NCI-H1092 (cell line): ENCODE measurements at regions not wholly inside any gene's neighbourhood (a gene's known extent, or its start where the extent isn't known, plus 50 kb on each side); places are given as distances from the start of the nearest gene placed in this dataset.
"Not testable (repeated sequence)": the region's sequence is repeated elsewhere in the genome, so short reads cannot be mapped to it uniquely, and the experiment has no call there.

Experiments used
- DNase-seq: peaks from one replicate; lab custom pipeline; 2025; lab: John Stamatoyannopoulos, UW

DNA sequence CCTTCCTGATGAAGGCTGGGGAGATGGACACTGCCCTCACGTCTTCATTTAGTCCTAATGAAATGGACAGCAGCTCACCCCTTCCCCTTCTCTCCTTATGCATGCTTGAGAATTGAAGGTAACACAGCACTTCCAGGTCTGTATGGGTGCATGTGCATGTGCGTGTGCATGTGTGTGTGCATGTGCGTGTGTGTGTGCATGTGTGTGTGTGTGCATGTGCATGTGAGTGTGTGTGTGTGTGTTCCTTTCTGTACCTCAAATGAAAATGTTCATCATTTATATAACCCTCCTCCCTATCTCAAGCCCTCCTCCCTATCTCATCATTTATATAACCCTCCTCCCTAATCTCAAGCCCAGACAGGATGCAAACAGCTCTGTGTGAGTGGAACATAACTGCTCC lies 444.8 kb downstream of the MAT2B start:
- no peak for DNase-seq

DNA sequence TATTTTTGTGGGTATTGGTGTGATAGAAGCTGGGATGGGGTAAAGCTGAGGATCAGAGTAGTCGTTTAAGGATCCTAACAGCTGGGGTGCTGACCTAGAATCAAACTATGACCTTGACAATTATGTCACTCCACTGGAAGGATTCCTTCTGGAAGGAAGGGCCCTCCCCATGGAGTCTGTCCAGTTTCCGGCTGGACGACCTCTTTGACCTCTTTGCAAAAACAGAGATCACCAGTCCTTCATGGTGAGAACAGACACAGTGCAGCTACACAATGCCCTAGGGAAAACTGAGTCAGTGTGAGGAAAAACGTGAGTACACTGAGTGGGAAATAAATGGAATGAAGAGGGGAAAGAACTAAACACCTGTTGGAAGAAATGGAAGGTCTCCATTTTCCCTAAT lies 445.6 kb downstream of the MAT2B start:
- no peak for DNase-seq

DNA sequence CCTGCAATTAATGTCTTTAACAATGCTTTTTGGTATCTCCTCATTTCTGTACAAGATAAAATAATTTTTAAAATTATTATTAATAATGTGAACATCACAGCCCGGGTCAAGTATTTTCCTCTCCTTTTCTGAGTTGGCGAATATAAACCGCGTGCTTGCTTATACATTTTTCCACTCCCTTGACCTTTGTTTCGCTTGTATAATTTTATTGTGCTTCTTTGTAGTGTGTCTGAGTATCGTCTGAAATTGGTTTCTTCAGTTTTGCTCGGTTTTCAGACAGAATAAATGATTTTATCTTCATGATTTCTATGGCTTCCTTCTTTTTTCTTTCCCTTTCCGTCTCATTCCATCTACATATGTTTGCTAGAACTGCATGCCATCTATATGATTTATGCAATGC lies 448.5 kb downstream of the MAT2B start:
- DNase-seq = no peak

DNA sequence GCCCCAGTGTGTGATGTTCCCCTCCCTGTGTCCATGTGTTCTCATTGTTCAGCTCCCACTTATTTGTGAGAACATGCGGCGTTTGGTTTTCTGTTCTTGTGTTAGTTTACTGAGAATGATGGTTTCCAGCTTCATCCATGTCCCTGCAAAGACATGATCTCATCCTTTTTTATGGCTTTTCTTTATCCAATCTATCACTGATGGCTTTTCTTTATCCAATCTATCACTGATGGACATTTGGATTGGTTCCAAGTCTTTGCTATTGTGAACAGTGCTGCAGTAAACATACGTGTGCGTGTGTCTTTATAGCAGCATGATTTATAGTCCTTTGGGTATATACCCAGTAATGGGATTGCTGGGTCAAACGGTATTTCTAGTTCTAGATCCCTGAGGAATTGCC lies 455.8 kb downstream of the MAT2B start:
- DNase-seq = not testable (repeated sequence)

DNA sequence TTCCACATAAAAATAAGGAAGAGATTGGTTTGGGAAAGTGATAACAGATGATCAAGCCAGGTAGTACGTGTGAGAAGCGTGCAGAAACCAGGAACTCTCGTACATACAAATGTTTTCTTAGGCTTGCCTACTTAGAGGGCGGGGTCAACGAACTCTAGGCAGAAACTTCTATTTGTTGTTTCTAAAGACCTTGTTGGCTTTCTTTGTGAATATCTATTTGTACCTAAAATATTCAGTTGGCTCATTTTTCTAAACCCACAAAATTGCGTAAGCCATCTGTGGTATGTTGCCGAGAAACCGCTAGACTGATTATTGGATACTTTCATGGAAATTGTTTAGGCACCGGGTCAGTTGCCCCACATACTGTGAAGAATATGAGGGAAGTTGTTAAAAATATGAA lies 458.5 kb downstream of the MAT2B start:
- DNase-seq = no peak

DNA sequence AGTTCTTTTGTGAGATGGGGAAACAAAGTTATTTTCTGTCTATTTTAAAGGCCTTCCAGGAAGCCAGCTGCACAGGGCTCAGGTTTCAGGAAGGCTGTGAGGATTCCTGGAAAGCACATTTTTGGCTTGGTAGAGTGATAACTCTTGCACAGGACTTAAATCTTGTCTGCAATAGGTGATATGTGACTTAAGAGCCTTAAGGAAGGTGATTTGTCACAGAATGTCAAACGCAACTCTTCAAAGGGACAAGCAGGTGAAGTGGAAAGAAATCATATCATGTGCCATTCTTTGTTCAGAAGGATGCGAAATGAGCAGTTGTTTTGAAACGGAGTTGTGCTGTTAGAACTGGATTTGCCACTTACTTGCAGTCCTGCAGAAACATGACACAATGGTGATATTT lies 459.3 kb downstream of the MAT2B start:
- no peak for DNase-seq

DNA sequence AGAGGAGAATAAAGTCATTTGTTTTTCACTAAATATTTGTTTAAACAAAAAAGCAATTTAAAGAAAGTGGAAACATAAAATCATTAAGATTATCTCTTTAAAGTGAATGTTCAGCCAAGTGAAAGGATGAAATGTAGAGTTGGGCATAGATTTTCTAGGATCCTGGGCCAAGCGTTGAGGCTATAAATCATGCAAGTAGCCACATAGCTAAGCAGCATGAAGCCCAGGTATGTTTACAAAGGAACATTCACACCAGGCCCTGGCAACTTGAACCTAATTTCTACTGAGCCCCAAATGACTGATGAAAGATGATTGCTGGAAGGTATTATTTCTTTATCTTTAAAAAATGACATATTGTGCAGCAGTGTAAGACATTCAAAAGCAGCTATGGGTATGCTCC lies 461.8 kb downstream of the MAT2B start:
- no peak for DNase-seq

DNA sequence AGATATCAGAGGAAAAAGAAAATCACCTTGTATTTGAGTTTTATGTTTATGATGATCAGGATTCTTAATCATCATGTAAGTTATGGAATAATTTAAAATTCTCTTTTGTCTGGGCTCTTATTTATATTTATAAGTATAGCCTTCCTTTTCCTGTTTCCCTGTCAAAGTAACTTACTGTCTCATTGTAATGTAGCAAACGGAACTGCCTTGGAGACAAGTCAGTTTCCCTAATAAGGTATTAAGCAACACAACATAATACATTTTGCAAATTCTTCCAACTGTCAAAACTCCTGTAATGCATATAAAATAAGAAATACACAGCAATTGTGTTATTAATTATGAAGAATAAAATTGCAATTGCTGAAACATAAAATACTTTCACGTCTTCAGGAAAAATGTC lies 463.2 kb downstream of the MAT2B start:
- no peak for DNase-seq

DNA sequence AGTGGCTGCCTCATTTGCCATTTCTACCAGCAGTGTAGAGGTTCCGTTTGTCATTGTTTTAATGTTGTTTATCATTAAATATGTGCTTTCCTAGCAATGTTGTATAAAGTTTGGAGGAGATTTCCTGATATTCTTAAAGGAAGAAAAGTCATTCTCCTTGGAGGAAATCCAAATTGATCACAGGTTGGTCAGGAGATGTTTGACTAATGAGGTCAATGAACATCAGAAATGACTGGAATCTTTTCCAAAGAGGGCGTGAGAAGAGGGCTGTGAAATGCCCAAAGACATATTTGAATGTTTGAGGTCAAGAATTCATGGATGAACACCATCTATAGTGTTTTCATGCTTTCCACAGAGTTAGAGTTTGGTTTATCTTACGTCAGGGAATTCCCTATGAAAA lies 471.3 kb downstream of the MAT2B start:
- DNase-seq = no peak

DNA sequence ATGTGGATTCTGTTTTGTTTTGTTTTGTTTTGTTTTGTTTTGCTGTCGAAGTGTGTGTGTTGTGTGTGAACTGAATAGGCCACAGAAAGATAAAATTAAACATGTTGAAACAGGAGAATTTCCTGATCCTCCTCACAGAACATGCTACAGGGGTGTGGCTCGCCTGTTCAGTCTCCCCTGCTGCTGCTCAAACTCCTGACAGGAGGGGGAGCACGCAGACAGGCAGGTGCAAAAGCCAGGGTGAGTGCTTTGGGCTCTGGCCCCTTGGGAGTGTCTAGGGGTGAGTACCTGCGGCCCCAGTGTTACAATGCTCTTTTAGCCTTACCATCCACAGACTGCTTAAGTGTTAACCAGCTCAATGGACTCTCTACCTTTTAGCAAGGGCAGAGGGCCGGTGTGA lies 473.5 kb downstream of the MAT2B start:
- DNase-seq = no peak

DNA sequence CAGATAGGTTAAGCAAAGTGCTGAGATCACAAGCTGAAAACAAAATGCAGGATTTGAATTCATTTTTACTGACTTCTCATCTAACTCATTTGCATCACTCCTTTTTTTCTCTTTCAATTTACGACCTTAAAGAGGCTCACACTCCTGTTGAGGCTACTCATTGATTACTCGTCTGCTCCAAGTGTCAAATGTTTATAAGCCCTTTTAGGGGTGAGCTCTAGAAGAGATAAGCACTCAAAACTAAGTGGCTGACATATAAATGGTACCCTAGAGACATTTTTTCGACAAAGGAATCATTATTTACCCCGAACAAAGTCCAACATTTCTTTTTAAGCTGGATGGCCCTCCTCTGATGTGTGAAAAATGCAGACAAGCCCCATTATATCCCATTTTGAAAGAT lies 483.1 kb downstream of the MAT2B start:
- DNase-seq = no peak

DNA sequence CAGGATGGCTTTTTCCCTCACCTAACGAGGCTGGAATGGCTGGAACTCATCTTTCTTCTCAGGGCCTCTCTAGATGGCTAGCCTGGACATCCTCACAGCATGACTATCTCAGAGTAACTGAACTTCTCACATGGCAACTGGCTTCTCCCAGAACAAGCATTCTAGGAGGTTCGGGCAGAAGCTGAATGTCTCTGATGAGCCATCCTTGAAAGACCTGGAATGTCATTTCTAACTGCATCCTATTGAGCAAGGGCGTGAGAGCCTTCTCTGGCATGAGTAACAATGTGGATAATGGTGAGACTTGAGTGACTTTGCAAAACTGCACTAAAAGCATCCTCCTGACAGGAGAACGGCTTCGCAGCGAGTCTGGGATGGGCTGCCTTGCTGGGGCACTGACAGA lies 487.7 kb downstream of the MAT2B start:
- no peak for DNase-seq

DNA sequence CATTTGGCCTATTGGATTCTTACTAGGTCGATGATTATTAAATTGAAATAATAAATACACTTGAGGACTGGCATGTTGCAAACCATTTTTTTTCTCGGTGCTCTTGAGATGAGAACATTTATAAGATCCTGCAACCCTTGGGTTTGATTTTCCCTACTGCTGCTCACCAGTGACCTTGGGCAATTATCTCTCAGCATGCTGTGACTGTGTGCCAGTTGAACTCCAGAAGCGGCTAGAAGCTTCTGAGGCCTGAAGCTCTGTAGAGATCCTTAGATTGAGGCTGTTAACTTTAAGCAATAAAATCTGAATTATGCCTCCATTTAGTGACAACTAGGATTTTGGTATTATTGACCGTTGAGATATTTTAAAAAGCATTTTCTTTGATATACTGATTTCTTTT lies 489.8 kb downstream of the MAT2B start:
- DNase-seq = no peak

DNA sequence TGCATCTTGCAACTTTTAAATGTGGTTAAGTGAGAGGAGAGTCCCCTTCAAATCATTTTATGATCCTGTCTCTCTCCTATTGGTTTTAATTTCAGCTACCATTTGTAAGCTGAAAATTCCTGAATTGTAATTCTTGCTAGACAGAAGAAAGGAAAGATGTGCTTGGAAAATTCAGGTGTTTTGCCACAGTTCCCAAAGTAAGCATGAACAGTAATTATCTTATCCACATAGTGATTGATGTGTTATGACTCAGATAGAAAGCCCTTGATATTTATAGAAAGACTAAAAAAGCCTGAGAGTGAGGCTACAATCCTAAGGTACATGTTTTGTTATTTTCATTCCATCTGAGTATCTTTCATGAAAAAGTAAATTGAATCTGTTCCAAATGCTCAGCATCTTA lies 492.5 kb downstream of the MAT2B start:
- DNase-seq = no peak

DNA sequence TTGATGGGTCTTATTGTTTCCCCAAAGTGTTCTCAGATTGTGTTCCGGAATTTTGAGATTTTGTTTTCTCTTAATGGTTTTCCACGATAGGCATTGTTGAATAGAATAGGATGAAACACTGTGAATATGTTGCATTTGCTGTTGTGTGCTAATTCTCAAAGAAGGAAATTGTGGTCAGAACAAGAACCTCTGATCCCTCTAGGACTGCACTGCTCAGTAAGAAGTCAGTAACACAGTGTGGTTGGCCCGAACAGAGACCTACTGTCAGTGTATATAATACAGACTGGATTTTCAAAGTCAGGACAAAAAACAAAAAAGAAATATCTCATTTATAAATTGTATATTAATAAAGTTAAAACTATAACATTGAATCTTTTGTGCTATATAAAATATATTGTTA lies 494.8 kb downstream of the MAT2B start:
- DNase-seq = no peak

DNA sequence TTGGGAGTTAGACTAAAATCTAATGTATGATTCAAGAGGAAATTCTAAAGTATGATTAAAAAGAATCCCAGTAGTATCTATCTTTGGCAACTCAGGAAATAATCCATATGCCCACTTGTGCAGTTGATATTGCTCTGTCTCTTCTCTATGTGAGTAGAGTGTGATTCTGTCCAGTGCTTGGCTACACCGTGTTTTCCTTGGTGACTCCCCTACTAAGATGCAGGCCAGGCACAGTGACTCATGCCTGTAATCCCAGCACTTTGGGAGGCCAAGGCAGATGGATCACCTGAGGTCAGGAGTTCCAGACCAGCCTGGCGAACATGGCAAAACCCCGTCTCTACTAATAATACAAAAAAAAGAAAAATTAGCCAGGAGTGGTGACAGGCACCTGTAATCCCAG lies 495.4 kb downstream of the MAT2B start:
- DNase-seq = no peak

DNA sequence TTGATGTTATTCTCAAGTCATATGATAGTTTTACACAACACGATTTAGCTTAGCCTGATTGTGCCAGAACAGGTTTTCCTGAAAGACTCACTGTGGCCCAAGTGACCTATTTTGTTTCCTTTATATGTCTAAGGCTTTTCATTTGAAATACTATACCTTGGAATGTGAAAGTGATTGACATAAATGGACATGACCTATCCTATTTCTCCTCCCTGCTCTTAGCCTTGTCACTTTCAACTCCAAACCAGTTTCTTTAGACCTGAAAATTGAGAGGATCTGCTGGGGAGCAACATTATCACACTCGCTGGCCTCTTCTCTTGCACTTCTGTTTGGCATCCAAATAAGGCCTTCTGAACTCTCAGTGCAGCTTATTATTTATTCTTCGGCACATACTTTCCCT lies 496.8 kb downstream of the MAT2B start:
- no peak for DNase-seq

DNA sequence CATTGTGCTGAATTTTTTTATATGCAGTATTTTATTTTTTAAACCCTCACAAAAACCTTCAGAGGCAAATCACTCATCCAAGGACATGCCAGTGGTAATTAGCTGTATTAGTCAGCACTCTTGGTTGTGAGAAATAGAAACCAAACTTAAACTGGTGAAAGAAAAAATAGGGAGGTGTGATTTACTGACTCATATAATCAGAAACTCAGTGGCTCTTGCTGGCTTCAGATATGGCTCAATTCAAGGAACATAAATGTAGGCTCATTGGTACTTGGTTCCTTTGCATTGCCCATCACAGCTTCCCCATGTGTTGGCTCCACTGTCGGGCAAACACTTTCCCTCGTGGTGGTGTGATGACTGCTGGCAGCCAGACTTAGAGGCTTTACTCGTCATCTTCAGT lies 497.2 kb downstream of the MAT2B start:
- no peak for DNase-seq

DNA sequence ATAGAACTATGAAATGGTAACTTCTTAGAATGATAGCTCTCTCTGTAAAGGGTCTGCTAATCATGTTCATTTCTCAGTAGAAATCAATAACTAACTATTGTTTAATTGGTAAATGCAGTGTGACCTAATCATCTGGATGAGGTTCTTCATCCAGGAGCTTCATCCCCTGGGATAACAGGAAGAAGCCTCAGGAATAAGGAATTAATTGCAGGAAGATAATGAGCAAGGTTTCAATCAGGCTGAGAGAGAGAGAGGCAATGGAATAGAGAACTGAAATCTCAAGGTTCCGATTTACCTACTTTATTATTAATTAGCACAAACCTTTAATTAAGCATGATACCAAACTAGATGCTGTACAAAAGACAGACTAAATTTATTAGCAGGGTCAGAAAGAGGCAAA lies 499.7 kb downstream of the MAT2B start:
- no peak for DNase-seq

DNA sequence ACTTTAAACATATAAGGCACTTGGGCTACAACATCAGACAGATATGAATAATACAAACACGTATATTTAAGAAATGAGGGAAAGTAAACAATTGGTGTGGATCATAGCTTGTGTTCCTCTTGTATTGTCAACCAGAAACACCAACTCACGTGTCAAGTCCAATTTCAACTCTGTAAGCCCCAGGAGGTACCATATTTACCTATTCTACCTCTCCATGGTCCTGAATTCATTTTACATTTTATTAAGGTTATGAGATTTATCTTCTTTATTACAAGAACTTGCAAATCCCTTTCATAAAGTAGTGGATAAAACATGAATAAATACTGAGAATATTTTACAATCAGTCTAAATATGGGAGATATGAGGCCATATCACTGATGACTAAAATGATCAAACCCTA lies 501.6 kb downstream of the MAT2B start:
- no peak for DNase-seq

DNA sequence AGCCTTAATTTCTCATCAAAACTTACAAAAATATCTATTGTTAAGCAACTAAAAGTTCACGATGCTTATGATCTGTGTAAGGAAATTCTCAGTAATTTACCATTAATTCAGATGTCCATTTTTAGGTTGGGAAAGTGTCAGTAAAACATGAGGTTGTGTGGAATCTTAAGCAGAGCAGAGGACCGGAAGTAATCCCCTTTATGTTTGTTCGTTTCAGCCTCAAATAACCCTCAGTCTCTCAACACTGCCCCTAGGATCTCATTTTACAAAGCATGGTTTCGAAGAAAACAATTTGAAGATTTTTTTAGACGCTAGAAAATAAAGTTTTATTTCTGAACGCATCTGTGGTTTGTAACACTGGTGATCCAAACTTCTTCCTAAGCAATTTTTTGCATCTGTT lies 504.2 kb downstream of the MAT2B start:
- DNase-seq = no peak

DNA sequence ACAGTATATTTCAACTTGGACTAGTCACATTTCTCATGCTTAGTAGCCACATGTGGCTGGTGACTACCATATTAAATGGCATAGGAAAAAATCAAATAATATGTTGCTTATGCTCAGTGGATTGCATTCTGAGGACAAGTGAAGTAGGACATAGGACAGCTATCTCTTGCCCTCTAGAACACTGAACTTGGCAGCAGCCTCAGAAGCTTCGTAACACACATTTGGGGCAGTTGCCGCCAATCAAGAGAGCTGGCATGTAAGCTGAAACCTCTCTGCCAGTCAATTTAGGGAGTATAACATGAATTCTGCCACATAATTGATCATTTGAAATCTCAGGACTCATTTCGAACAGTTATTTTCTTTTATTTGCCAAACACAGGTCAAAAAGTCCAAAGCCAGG lies 505.5 kb downstream of the MAT2B start:
- DNase-seq = no peak

DNA sequence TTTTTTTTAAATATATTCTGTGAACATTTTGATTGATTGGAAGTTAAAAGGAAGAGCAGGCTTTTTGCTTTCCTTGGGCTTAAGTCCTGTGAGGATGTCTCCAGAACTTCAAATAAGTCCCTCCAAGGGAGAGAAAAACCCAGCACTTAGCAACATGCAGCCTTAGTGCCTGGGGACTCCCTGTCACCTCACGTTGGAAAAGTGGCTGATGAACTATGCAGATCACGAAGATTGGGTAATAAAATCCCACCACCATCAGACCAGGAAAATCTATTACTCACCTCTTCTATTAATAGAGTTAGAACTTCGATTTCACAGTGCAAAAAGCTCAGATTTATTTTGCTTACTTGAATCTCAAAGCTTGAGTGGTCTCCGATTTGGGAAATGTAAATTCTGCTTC lies 507.0 kb downstream of the MAT2B start:
- DNase-seq = no peak

DNA sequence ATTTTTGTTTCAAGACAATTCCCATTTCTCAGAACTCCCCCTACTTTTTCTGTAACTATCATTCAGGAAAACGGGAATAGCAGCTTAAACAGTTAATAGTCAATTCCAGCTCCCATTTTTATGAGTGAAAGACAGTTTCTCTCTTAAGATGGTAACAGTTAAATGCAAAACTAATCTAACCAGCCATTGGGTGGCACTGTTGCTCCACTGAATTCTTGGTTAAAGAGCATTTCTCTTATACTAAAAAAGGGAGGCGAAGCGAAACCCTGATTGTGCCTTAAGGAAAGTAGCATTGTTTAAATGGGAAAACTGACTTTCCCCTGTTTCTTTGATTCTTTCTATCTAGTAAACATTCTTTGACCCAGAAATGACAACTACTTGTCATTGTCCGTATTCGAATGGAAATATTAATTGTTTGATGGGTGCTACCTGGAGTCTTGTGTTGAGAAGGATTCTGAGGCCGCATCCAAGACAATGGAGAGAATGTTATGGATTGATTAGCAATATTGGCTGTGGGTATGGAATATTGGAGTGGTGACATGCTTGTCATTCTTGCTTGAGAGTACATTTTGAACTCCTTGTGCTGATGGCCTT lies 507.8 kb downstream of the MAT2B start:
- peak; percentile 17 for DNase-seq

DNA sequence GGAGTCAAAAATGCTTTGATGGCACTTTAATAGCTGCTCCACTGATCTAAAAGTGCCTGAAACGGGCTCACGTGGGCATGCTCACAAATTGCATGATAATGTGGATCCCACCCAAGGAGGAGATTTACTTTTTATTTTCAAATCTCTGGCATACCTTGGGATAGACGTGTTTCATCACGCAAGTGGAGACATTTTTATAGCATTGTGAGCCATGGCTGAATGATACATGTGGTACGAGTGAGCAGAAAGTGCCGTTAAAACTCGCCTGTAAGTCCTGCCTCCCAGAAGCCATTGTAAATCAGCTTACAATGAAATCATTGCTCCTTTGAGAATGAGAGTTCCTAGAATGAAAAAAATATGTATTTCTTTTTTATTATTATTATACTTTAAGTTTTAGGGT lies 514.7 kb downstream of the MAT2B start:
- DNase-seq = no peak
